Right hindlimb (tissue), 1 donor: ENCODE measurements at regions not wholly inside any gene's neighbourhood (a gene's known extent, or its start where the extent isn't known, plus 50 kb on each side); places are given as distances from the start of the nearest gene placed in this dataset.
"Not testable (repeated sequence)": the region's sequence is repeated elsewhere in the genome, so short reads cannot be mapped to it uniquely, and the experiment has no call there.

Experiments used
- DNase-seq: peaks from one replicate; pipeline ENCODE4 v3.0.0-alpha.2; 2018

GRCh38 chr5:45062044-45062443, 253.3 kb downstream of the MRPS30 start:
- no peak for DNase-seq

DNA sequence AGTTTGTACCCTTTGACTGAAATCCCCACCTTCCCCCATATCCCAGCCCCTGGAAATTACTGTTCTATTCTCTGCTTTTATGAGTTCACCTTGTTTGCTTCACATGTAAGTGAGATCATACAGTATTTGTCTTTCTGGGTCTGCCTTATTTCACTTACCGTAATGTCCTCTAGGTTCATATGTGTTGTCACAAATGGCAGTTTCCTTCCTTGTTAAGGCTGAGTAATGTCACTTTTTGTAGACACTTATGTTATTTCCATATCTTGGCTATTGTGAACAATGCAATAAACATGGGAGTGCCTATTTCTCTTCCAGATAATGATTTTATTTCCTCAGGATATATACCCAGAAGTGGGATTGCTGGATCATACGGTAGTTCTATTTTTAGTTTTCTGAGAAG, 272.3 kb downstream of the MRPS30 start:
- DNase-seq, result no peak

DNA sequence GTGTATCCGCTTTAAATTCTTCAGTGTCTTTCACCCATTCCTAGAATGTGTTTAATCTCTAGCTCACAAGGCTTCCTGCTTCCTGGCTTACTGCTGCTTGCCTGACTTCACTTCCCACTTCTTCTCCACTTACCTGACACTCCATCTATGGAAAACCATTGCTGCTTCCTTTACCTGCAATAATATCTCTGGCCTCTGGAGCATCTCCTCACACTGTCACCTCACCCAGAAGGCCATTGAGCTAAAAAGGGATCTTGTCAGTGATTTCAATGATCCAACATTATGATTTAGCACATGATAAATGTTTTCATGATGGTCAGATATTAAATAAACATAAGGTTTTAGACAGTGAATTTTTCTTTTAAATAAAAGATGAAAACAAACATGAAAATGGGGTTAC, 281.1 kb downstream of the MRPS30 start:
- no peak for DNase-seq

DNA sequence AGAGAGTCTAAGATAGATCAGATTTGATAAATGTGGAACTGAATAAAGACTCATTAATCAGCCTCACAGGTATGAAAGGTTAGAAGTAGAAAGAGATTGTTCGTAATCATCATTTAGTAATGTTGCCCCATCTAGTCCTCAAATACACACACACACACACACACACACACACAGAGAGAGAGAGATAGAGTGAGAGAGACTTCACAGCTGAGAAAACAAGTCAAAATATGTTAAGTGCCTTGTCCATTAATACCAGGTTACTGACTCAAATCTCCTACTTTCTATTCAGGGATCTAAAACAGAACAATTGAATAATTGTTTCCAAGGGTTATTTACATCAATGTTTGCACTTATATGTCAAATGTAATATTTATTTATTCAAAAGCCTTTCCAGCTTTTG, 284.6 kb downstream of the MRPS30 start:
- DNase-seq, result no peak

DNA sequence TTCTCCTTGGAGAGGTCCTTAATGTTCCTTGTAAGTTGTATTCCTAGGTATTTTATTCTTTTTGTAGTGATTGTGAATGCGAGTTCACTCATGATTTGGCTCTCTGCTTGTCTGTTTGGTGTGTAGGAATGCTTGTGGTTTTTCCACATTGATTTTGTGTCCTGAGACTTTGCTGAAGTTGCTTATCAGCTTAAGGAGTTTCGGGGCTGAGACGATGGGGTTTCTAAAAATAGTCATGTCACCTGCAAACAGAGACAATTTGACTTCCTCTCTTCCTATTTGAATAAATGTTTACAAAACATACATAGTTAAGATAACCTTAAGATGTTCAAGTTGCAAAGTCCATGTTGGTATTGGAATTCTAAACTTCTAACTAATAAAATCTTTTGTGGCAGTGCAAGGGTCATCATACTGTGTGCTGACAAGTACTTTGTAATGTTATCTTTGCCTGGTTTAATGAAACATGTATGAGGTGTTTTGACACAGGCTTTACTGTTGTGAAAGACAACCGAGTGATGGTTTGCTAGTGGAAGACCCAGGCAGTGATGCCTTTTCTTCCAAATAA, 286.2 kb downstream of the MRPS30 start:
- no peak for DNase-seq

- DNase-seq, result no peak
These were observed 289.7 kb downstream of the MRPS30 start for GRCh38 chr5:45098483-45098882.

DNA sequence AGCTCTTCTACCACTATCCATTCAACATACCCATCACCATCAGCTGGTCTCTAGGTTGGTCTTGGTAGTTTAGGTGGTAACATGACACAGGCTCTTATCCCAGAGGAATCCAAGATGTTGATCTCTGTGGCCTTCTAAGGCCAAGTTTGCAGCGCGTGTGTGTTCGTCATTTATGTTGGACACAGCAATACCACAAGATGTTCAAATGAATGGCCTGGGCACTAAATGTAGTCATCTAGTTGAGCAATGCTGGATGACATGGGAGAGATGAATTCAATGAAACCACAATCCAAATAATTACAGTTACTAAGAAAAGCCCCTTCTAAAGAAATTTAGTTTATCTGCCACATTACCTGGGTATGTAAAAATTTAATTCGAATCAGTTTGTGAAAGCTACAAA, 292.4 kb downstream of the MRPS30 start:
- no peak for DNase-seq

GRCh38 chr5:45105491-45105994, 296.8 kb downstream of the MRPS30 start:
- DNase-seq, result no peak

- no peak for DNase-seq
These were observed 300.3 kb downstream of the MRPS30 start for GRCh38 chr5:45109062-45109461.

- no peak for DNase-seq
These were observed 300.9 kb downstream of the MRPS30 start for GRCh38 chr5:45109636-45110035.

- no peak for DNase-seq
These were observed 301.7 kb downstream of the MRPS30 start for GRCh38 chr5:45110399-45110798.

- no peak for DNase-seq
These were observed 305.0 kb downstream of the MRPS30 start for GRCh38 chr5:45113726-45114125.

DNA sequence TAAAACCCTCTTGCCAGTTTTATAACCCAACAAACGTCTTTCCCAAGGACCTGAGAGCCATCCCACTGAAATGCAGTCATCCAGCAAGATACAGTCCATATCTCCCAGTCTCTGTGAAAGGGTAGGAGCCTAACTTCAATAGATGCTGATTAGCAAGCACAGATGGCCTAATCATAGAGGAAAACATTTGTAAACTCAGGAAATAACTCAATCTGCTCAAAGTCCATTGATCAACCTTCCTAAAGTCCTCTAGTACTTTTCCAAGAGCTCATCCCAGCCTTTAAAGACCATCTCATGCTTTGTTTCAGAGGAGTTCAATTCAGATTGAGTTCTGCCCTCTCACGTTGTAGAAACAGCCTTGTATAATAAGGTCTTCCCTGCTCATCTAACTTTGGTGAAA, 324.2 kb downstream of the MRPS30 start:
- DNase-seq, result no peak

GRCh38 chr5:45162974-45163373, 354.2 kb downstream of the MRPS30 start:
- peak; percentile 19 for DNase-seq

- no peak for DNase-seq
These were observed 362.8 kb downstream of the MRPS30 start for GRCh38 chr5:45171563-45171962.

DNA sequence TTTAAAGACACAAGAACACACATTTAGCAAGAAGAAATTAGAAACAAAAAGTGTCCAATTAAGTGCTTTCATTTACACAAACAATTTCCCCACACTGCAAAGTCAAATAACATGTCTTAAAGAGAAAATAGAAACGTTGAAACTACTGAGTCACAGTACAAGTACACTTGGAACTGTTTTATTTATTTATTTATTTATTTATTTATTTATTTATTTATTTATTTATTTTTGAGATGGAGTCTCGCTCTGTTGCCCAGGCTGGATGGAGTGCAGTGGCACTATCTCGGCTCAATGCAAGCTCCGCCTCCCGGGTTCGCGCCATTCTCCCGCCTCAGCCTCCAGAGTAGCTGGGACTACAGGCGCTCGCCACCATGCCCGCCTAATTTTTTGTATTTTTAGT, 363.9 kb downstream of the MRPS30 start:
- DNase-seq, result not testable (repeated sequence)

DNA sequence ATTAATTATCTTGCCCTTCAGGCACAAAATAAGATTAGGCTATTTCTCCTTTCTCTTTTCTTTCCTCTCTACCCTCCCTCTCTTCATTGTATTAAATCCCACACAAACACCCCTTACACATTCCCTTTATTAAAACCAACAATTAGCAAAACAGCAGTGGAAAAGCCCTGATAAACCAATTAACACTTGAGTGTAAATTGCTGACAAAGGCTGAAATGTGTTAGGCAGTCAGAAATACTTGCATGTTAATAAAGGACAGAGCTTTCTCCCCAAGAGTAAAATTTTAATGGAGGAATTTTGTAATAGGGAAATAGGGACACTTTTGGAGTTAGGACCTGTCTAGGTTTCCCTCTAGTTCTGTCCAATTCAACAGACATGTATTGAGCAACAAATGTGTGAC, 370.9 kb downstream of the MRPS30 start:
- DNase-seq, result no peak

GRCh38 chr5:45189042-45189441, 380.3 kb downstream of the MRPS30 start:
- no peak for DNase-seq

- no peak for DNase-seq
These were observed 380.7 kb downstream of the MRPS30 start for GRCh38 chr5:45189481-45189880.

DNA sequence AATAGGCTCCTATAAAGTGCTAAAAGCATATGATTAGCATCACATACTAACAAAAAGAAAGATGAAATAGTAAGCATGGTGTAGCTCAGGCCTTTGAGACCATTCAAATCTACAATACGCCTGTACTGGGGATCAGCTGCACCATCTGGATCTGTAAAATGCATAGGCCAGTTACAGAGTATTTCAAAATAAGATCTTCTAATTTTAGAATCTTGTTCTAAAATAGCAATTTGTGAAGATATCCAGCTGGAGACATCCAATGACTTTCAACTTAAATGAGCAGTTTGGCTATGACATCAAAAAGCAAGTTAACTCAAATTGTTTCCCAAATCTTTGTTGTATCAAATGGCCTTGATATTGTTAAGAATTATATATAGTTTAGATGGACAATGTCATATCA, 386.3 kb downstream of the MRPS30 start:
- DNase-seq, result no peak
